SK-N-SH (cell line): ENCODE measurements at regions not wholly inside any gene's neighbourhood (a gene's known extent, or its start where the extent isn't known, plus 50 kb on each side); places are given as distances from the start of the nearest gene placed in this dataset.

ENCODE experiments used
- EZH2phosphoT487 ChIP-seq: fragments of 200-600 bp; sonication (generic); IDR thresholded peaks from 2 replicates; pipeline ENCODE4 v1.6.1; 2017; ENCODE audit warnings: low read depth, mixed run types, mild to moderate bottlenecking, antibody characterized with exemption, moderate library complexity, borderline replicate concordance
- NFIC ChIP-seq: IDR thresholded peaks from 2 replicates; pipeline ENCODE4 v1.4.0; 2012; ENCODE audit warnings: borderline replicate concordance
- TF ChIP-seq, protein P1 (sequence below): fragments of 200-600 bp; sonication (generic); IDR thresholded peaks from 2 replicates; pipeline ENCODE4 v1.6.1; 2017; ENCODE audit warnings: antibody characterized with exemption, mild to moderate bottlenecking, moderate library complexity

DNA sequence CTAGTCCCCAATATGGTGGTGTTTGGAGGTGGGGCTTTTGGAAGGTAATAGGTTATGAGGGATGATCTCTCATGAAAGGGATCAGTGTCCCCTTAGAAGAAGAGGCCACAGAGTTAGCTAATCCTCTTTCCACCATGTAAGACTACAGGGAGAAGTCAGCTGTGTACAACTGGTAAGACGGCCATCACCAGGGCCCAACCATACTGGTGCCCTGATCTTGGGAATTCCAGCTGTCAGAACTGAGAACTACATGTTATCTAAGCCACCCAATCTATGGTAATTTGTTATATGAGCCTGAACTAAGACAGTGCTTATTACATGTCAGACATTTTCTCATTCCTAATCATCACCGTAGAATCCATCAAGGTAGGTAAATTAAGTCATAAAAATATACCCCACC is 77.7 kb upstream of the ZNF217 start:
- TF ChIP-seq, protein P1, sequence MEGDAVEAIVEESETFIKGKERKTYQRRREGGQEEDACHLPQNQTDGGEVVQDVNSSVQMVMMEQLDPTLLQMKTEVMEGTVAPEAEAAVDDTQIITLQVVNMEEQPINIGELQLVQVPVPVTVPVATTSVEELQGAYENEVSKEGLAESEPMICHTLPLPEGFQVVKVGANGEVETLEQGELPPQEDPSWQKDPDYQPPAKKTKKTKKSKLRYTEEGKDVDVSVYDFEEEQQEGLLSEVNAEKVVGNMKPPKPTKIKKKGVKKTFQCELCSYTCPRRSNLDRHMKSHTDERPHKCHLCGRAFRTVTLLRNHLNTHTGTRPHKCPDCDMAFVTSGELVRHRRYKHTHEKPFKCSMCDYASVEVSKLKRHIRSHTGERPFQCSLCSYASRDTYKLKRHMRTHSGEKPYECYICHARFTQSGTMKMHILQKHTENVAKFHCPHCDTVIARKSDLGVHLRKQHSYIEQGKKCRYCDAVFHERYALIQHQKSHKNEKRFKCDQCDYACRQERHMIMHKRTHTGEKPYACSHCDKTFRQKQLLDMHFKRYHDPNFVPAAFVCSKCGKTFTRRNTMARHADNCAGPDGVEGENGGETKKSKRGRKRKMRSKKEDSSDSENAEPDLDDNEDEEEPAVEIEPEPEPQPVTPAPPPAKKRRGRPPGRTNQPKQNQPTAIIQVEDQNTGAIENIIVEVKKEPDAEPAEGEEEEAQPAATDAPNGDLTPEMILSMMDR, result no peak
- TF ChIP-seq EZH2phosphoT487, result no peak
- TF ChIP-seq NFIC, result no peak
